NT2/D1 (cell line): ENCODE measurements at regions not wholly inside any gene's neighbourhood (a gene's known extent, or its start where the extent isn't known, plus 50 kb on each side); places are given as distances from the start of the nearest gene placed in this dataset.

Experiments used
- SUZ12 ChIP-seq: IDR thresholded peaks from 2 replicates; pipeline ENCODE4 v1.6.1; 2011; ENCODE audit not compliant: insufficient read length, insufficient read depth; ENCODE audit errors: extremely low read depth
- YY1 ChIP-seq: IDR thresholded peaks from 2 replicates; pipeline ENCODE4 v1.6.1; 2011; ENCODE audit not compliant: insufficient read length, insufficient read depth

- no peak for TF ChIP-seq YY1
- no peak for TF ChIP-seq SUZ12
Observed at GRCh38 chr1:88401313-88401712, 282.8 kb upstream of the PKN2 start.
